HEK293 (cell line): ENCODE measurements at regions not wholly inside any gene's neighbourhood (a gene's known extent, or its start where the extent isn't known, plus 50 kb on each side); places are given as distances from the start of the nearest gene placed in this dataset.

ENCODE experiments used
- CTCF ChIA-PET: fragments of 350-600 bp; formaldehyde crosslinking; extraction: SDS; loops from one replicate; lab custom pipeline; 2021; ENCODE audit warnings: antibody characterized with exemption; lab: Yijun Ruan, JAX
- POLR2A ChIA-PET: fragments of 300-600 bp; formaldehyde crosslinking; extraction: SDS; loops from one replicate; lab custom pipeline; 2020; ENCODE audit warnings: antibody characterized with exemption, inconsistent platforms; lab: Yijun Ruan, JAX
- H3K27ac ChIP-seq: fragments of 200-500 bp; sonication (Bioruptor generic); 2 replicates; pipeline ENCODE4 v1.5.1; 2014; ENCODE audit warnings: low read depth, low read length, control low read depth, inconsistent platforms; ENCODE audit errors: extremely low read depth
- H3K36me3 ChIP-seq, 2 experiments: fragments of 200-500 bp in 1 of 2; sonication (Bioruptor generic) in 1 of 2; 1 replicate in 1 of 2; 2 replicates in 1 of 2; pipeline ENCODE4 v1.5.1; 2014 to 2017; ENCODE audit warnings: inconsistent platforms in 2 of 2, low read length in 2 of 2; ENCODE audit not compliant: control insufficient read depth in 2 of 2, insufficient read depth in 1 of 2
- H3K4me1 ChIP-seq: fragments of 200-500 bp; sonication (Bioruptor generic); 2 replicates; pipeline ENCODE4 v1.5.1; 2014; ENCODE audit warnings: mild to moderate bottlenecking, low read length, inconsistent platforms; ENCODE audit not compliant: control insufficient read depth, insufficient read depth
- H3K4me3 ChIP-seq: 2 replicates; pipeline ENCODE4 v1.5.1; 2011; ENCODE audit warnings: low read depth, mild to moderate bottlenecking, control low read depth, low read length, moderate library complexity
- H3K9me3 ChIP-seq: fragments of 200-500 bp; sonication (Bioruptor generic); 2 replicates; pipeline ENCODE4 v1.5.1; 2014; ENCODE audit warnings: low read depth, low read length, inconsistent platforms; ENCODE audit not compliant: control insufficient read depth, insufficient read depth
- BCL11A ChIP-seq: fragments of 450-650 bp; formaldehyde crosslinking; IDR thresholded peaks from 2 replicates; pipeline ENCODE4 v1.5.1; 2016; ENCODE audit warnings: low read depth, missing biosample characterization, missing genetic modification characterization
- SCRT2 ChIP-seq: fragments of 450-650 bp; formaldehyde crosslinking; IDR thresholded peaks from 2 replicates; pipeline ENCODE4 v1.5.1; 2016; ENCODE audit warnings: missing biosample characterization, missing genetic modification characterization
- WT1 ChIP-seq: fragments of 450-650 bp; formaldehyde crosslinking; IDR thresholded peaks from 2 replicates; pipeline ENCODE4 v1.5.1; 2016; ENCODE audit warnings: missing biosample characterization, missing genetic modification characterization
- ZBTB7A ChIP-seq: fragments of 450-650 bp; formaldehyde crosslinking; IDR thresholded peaks from 2 replicates; pipeline ENCODE4 v1.5.1; 2016; ENCODE audit warnings: low read depth, missing biosample characterization, missing genetic modification characterization
- ZFP41 ChIP-seq: fragments of 450-650 bp; formaldehyde crosslinking; IDR thresholded peaks from 2 replicates; pipeline ENCODE4 v1.5.1; 2016; ENCODE audit warnings: missing biosample characterization, missing genetic modification characterization, borderline replicate concordance
- ZNF121 ChIP-seq: fragments of 450-650 bp; formaldehyde crosslinking; IDR thresholded peaks from 2 replicates; pipeline ENCODE4 v1.5.1; 2016; ENCODE audit warnings: missing biosample characterization, missing genetic modification characterization
- ZNF146 ChIP-seq: fragments of 450-650 bp; formaldehyde crosslinking; IDR thresholded peaks from 2 replicates; pipeline ENCODE4 v1.5.1; 2016; ENCODE audit warnings: missing biosample characterization, missing genetic modification characterization
- ZNF248 ChIP-seq: fragments of 450-650 bp; formaldehyde crosslinking; IDR thresholded peaks from 2 replicates; pipeline ENCODE4 v1.5.1; 2017; ENCODE audit warnings: missing biosample characterization, missing genetic modification characterization
- ZNF394 ChIP-seq: fragments of 450-650 bp; formaldehyde crosslinking; IDR thresholded peaks from 2 replicates; pipeline ENCODE4 v1.5.1; 2016; ENCODE audit warnings: missing biosample characterization, missing genetic modification characterization, mild to moderate bottlenecking, moderate library complexity, borderline replicate concordance
- ZNF48 ChIP-seq: fragments of 450-650 bp; formaldehyde crosslinking; IDR thresholded peaks from 2 replicates; pipeline ENCODE4 v1.5.1; 2016; ENCODE audit warnings: missing biosample characterization, missing genetic modification characterization
- ZNF510 ChIP-seq: fragments of 450-650 bp; formaldehyde crosslinking; IDR thresholded peaks from 2 replicates; pipeline ENCODE4 v1.5.1; 2018; ENCODE audit warnings: mild to moderate bottlenecking, missing genetic modification characterization, missing biosample characterization; ENCODE audit not compliant: insufficient replicate concordance
- ZNF561 ChIP-seq: fragments of 450-650 bp; IDR thresholded peaks from 2 replicates; pipeline ENCODE4 v1.5.1; 2018; ENCODE audit warnings: missing biosample characterization, missing genetic modification characterization, borderline replicate concordance
- TF ChIP-seq, protein P1 (sequence below): fragments of 450-650 bp; formaldehyde crosslinking; IDR thresholded peaks from 2 replicates; pipeline ENCODE4 v1.5.1; 2016; ENCODE audit warnings: missing biosample characterization, missing genetic modification characterization
- TF ChIP-seq, protein P2 (sequence below): fragments of 450-650 bp; formaldehyde crosslinking; IDR thresholded peaks from 2 replicates; pipeline ENCODE4 v1.5.1; 2017; ENCODE audit warnings: missing biosample characterization, mild to moderate bottlenecking, missing genetic modification characterization, moderate library complexity
- TF ChIP-seq, protein P3 (sequence below): fragments of 450-650 bp; formaldehyde crosslinking; IDR thresholded peaks from 2 replicates; pipeline ENCODE4 v1.5.1; 2017; ENCODE audit warnings: missing biosample characterization, missing genetic modification characterization
- TF ChIP-seq, protein P4 (sequence below): fragments of 450-650 bp; formaldehyde crosslinking; conservative IDR thresholded peaks from 2 replicates; pipeline ENCODE4 v1.5.1; 2016; ENCODE audit warnings: low read depth, missing biosample characterization, missing genetic modification characterization
- TF ChIP-seq, protein P5 (sequence below): fragments of 450-650 bp; formaldehyde crosslinking; IDR thresholded peaks from 2 replicates; pipeline ENCODE4 v1.5.1; 2016; ENCODE audit warnings: missing biosample characterization, missing genetic modification characterization, borderline replicate concordance

DNA sequence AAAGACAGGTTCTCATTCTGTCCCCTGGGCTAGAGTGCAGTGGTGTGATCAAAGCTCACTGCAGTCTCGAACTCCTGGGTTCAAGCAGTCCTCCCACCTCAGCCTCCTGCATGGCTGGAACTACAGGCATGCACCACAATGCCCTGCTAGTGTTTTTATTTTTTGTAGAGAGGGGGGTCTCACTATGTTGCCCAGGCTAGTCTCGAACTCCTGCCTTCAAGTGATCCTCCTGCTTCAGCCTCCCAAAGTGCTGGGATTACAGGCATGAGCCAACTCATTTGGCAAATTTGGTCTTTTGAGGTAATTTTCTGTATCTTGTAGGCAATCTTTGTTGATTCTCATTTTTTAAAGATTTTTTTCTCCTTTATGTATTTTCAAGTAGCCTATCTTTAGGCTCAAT is 205.7 kb downstream of the ZIC5 start:
- ChIA-PET CTCF (interaction anchor here (0.7 to 1.1 kb wide), 2 partner anchors 86 to 110 kb away, joined by 3 to 4 read pairs; no protein-coding TSS in a partner anchor), POLR2A (no interaction called here)
- Histone ChIP-seq H3K27ac (no peak overlapping the region), H3K4me1 (no peaks in the 10 kb centered on the region), H3K36me3 (no peaks in the 10 kb centered on the region), H3K9me3 (no peaks in the 10 kb centered on the region), H3K4me3 (no peak overlapping the region)
- TF ChIP-seq ZBTB7A (tag by site-specific recombination) (no peak), ZNF146 (tag by site-specific recombination) (no peak), ZNF510 (tag by site-specific recombination) (no peak), ZNF121 (tag by site-specific recombination) (0 out of 2 replicates have a peak, but pooled peaks have one; percentile 14), ZNF394 (no peak), ZNF48 (tag by site-specific recombination) (no peak)
- TF ChIP-seq, protein P1, sequence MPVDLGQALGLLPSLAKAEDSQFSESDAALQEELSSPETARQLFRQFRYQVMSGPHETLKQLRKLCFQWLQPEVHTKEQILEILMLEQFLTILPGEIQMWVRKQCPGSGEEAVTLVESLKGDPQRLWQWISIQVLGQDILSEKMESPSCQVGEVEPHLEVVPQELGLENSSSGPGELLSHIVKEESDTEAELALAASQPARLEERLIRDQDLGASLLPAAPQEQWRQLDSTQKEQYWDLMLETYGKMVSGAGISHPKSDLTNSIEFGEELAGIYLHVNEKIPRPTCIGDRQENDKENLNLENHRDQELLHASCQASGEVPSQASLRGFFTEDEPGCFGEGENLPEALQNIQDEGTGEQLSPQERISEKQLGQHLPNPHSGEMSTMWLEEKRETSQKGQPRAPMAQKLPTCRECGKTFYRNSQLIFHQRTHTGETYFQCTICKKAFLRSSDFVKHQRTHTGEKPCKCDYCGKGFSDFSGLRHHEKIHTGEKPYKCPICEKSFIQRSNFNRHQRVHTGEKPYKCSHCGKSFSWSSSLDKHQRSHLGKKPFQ (tag by site-specific recombination): no peak
- TF ChIP-seq, protein P2, sequence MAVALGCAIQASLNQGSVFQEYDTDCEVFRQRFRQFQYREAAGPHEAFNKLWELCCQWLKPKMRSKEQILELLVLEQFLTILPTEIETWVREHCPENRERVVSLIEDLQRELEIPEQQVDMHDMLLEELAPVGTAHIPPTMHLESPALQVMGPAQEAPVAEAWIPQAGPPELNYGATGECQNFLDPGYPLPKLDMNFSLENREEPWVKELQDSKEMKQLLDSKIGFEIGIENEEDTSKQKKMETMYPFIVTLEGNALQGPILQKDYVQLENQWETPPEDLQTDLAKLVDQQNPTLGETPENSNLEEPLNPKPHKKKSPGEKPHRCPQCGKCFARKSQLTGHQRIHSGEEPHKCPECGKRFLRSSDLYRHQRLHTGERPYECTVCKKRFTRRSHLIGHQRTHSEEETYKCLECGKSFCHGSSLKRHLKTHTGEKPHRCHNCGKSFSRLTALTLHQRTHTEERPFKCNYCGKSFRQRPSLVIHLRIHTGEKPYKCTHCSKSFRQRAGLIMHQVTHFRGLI (tag by site-specific recombination): no peak

DNA sequence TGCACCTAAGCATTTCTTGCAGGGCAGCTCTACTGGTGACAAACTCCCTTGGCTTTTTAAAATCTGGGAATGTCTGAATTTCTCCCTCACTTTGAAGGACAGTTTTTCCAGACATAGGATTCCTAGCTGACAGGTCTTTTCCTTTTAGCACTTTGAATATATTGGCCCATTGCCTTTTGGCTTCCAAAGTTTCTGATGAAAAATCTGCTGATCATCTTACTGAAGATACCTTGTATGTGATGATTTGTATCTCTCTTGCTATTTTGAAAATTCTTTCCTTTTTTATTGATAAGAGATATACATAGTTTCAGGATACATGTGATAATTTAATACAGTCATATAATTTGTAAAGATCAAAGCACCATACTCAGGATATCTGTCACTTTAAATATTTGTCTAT is 211.1 kb downstream of the ZIC5 start:
- Histone ChIP-seq H3K27ac (no peak overlapping the region), H3K9me3 (no peaks in the 10 kb centered on the region), H3K4me1 (no peaks in the 10 kb centered on the region), H3K4me3 (no peak overlapping the region), H3K36me3 (no peaks in the 10 kb centered on the region)
- POLR2A ChIA-PET: no interaction called here
- TF ChIP-seq ZFP41 (tag by site-specific recombination): no peak
- no peak for TF ChIP-seq WT1 (tag by site-specific recombination)
- no peak for TF ChIP-seq ZNF248 (tag by site-specific recombination)
- no peak for TF ChIP-seq BCL11A (tag by site-specific recombination)
- TF ChIP-seq, protein P3, sequence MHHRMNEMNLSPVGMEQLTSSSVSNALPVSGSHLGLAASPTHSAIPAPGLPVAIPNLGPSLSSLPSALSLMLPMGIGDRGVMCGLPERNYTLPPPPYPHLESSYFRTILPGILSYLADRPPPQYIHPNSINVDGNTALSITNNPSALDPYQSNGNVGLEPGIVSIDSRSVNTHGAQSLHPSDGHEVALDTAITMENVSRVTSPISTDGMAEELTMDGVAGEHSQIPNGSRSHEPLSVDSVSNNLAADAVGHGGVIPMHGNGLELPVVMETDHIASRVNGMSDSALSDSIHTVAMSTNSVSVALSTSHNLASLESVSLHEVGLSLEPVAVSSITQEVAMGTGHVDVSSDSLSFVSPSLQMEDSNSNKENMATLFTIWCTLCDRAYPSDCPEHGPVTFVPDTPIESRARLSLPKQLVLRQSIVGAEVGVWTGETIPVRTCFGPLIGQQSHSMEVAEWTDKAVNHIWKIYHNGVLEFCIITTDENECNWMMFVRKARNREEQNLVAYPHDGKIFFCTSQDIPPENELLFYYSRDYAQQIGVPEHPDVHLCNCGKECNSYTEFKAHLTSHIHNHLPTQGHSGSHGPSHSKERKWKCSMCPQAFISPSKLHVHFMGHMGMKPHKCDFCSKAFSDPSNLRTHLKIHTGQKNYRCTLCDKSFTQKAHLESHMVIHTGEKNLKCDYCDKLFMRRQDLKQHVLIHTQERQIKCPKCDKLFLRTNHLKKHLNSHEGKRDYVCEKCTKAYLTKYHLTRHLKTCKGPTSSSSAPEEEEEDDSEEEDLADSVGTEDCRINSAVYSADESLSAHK (tag by site-specific recombination): no peak
- TF ChIP-seq, protein P4, sequence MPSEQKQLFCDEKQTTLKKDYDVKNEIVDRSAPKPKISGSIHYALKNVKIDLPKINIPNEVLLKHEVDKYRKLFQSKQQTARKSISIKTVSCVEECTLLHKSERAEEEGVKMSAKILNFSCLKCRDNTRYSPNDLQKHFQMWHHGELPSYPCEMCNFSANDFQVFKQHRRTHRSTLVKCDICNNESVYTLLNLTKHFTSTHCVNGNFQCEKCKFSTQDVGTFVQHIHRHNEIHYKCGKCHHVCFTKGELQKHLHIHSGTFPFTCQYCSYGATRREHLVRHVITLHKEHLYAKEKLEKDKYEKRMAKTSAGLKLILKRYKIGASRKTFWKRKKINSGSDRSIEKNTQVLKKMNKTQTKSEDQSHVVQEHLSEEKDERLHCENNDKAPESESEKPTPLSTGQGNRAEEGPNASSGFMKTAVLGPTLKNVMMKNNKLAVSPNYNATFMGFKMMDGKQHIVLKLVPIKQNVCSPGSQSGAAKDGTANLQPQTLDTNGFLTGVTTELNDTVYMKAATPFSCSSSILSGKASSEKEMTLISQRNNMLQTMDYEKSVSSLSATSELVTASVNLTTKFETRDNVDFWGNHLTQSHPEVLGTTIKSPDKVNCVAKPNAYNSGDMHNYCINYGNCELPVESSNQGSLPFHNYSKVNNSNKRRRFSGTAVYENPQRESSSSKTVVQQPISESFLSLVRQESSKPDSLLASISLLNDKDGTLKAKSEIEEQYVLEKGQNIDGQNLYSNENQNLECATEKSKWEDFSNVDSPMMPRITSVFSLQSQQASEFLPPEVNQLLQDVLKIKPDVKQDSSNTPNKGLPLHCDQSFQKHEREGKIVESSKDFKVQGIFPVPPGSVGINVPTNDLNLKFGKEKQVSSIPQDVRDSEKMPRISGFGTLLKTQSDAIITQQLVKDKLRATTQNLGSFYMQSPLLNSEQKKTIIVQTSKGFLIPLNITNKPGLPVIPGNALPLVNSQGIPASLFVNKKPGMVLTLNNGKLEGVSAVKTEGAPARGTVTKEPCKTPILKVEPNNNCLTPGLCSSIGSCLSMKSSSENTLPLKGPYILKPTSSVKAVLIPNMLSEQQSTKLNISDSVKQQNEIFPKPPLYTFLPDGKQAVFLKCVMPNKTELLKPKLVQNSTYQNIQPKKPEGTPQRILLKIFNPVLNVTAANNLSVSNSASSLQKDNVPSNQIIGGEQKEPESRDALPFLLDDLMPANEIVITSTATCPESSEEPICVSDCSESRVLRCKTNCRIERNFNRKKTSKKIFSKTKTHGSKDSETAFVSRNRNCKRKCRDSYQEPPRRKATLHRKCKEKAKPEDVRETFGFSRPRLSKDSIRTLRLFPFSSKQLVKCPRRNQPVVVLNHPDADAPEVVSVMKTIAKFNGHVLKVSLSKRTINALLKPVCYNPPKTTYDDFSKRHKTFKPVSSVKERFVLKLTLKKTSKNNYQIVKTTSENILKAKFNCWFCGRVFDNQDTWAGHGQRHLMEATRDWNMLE (tag by site-specific recombination): no peak
- TF ChIP-seq ZNF146 (tag by site-specific recombination): no peak
- TF ChIP-seq ZNF561: no peak
- no peak for TF ChIP-seq SCRT2 (tag by site-specific recombination)
- TF ChIP-seq, protein P5, sequence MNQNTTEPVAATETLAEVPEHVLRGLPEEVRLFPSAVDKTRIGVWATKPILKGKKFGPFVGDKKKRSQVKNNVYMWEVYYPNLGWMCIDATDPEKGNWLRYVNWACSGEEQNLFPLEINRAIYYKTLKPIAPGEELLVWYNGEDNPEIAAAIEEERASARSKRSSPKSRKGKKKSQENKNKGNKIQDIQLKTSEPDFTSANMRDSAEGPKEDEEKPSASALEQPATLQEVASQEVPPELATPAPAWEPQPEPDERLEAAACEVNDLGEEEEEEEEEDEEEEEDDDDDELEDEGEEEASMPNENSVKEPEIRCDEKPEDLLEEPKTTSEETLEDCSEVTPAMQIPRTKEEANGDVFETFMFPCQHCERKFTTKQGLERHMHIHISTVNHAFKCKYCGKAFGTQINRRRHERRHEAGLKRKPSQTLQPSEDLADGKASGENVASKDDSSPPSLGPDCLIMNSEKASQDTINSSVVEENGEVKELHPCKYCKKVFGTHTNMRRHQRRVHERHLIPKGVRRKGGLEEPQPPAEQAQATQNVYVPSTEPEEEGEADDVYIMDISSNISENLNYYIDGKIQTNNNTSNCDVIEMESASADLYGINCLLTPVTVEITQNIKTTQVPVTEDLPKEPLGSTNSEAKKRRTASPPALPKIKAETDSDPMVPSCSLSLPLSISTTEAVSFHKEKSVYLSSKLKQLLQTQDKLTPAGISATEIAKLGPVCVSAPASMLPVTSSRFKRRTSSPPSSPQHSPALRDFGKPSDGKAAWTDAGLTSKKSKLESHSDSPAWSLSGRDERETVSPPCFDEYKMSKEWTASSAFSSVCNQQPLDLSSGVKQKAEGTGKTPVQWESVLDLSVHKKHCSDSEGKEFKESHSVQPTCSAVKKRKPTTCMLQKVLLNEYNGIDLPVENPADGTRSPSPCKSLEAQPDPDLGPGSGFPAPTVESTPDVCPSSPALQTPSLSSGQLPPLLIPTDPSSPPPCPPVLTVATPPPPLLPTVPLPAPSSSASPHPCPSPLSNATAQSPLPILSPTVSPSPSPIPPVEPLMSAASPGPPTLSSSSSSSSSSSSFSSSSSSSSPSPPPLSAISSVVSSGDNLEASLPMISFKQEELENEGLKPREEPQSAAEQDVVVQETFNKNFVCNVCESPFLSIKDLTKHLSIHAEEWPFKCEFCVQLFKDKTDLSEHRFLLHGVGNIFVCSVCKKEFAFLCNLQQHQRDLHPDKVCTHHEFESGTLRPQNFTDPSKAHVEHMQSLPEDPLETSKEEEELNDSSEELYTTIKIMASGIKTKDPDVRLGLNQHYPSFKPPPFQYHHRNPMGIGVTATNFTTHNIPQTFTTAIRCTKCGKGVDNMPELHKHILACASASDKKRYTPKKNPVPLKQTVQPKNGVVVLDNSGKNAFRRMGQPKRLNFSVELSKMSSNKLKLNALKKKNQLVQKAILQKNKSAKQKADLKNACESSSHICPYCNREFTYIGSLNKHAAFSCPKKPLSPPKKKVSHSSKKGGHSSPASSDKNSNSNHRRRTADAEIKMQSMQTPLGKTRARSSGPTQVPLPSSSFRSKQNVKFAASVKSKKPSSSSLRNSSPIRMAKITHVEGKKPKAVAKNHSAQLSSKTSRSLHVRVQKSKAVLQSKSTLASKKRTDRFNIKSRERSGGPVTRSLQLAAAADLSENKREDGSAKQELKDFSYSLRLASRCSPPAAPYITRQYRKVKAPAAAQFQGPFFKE (tag by site-specific recombination): no peak
- CTCF ChIA-PET: interaction anchor here (0.6 to 0.7 kb wide), 2 partner anchors 43 to 808 kb away, joined by 3 to 4 read pairs; no protein-coding TSS in a partner anchor
